GM12878 (cell line): ENCODE measurements at regions not wholly inside any gene's neighbourhood (a gene's known extent, or its start where the extent isn't known, plus 50 kb on each side); places are given as distances from the start of the nearest gene placed in this dataset.
"Not testable (repeated sequence)": the region's sequence is repeated elsewhere in the genome, so short reads cannot be mapped to it uniquely, and the experiment has no call there.

ENCODE experiments used
- ATAC-seq: fragments of 200-7000 bp; cut with Tn5 transposase; 3 replicates; pipeline ENCODE4 v1.9.1; 2020; ENCODE audit warnings: mild to moderate bottlenecking, moderate library complexity
- BruUV-seq: library from RNA; stranded (reverse); fragments of 400-500 nt; replicated peaks from 2 replicates; lab custom pipeline; 2021; lab: Mats Ljungman, UMichigan
- CTCF ChIA-PET: fragments of 300-600 bp; sonication (Branson Sonifier 250); formaldehyde crosslinking; extraction: SDS; loops from one replicate; lab custom pipeline; 2021; ENCODE audit warnings: inconsistent platforms; lab: Yijun Ruan, JAX
- POLR2A ChIA-PET: fragments of 350-600 bp; formaldehyde crosslinking; extraction: SDS; loops from one replicate; lab custom pipeline; 2021; ENCODE audit warnings: inconsistent platforms; lab: Charles Lee
- RAD21 ChIA-PET: fragments of 300-600 bp; sonication (Branson Sonifier 250); formaldehyde crosslinking; loops from one replicate; lab custom pipeline; 2023; ENCODE audit warnings: antibody characterized with exemption; ENCODE audit not compliant: unreplicated experiment; lab: Charles Lee
- SMC1A ChIA-PET: fragments of 300-600 bp; sonication (Branson Sonifier 250); formaldehyde crosslinking; loops from one replicate; lab custom pipeline; 2023; ENCODE audit not compliant: unreplicated experiment, uncharacterized antibody; lab: Charles Lee
- DNase-seq: peaks from one replicate; pipeline ENCODE4 v3.0.0-alpha.2; 2011; ENCODE audit warnings: low read depth, low spot score
- FAIRE-seq: peaks from 3 replicates; lab custom pipeline; 2011; peaks lifted over from hg19 to GRCh38; lab: Jason Lieb, UNC
- H2AFZ ChIP-seq: 2 replicates; pipeline ENCODE4 v1.6.0; 2011; ENCODE audit warnings: low read depth, low read length, control low read depth; ENCODE audit not compliant: control insufficient read depth
- H3K27ac ChIP-seq: 2 replicates; pipeline ENCODE4 v1.5.1; 2011; ENCODE audit warnings: control low read depth; ENCODE audit not compliant: control insufficient read depth, insufficient read depth
- H3K27me3 ChIP-seq, 2 experiments: replicated peaks in 1 of 2; 2 replicates each; pipeline versions ENCODE4 v1.6.0 to v1.6.1; 2011; ENCODE audit warnings: low read length in 1 of 2; ENCODE audit not compliant: control insufficient read depth in 2 of 2, insufficient read depth in 2 of 2
- H3K36me3 ChIP-seq, 2 experiments: 2 replicates each; pipeline ENCODE4 v1.5.1; 2011; ENCODE audit warnings: low read length in 1 of 2; ENCODE audit not compliant: control insufficient read depth in 2 of 2, insufficient read depth in 2 of 2
- H3K4me1 ChIP-seq: 2 replicates; pipeline ENCODE4 v1.6.1; 2011; ENCODE audit warnings: mild to moderate bottlenecking, low read length, moderate library complexity, mixed read lengths; ENCODE audit not compliant: control insufficient read depth, insufficient read depth
- H3K4me2 ChIP-seq: 2 replicates; pipeline ENCODE4 v1.6.0; 2011; ENCODE audit warnings: control low read depth; ENCODE audit not compliant: control insufficient read depth, insufficient read depth
- H3K4me3 ChIP-seq: fragments of 200-600 bp; sonication (generic); 2 replicates; pipeline ENCODE4 v1.5.1; 2016
- H3K79me2 ChIP-seq: 2 replicates; pipeline ENCODE4 v1.6.0; 2011; ENCODE audit warnings: low read length; ENCODE audit not compliant: control insufficient read depth, insufficient read depth
- H3K9ac ChIP-seq: 2 replicates; pipeline ENCODE4 v1.8.0; 2011; ENCODE audit warnings: low read length, control low read depth, mixed read lengths; ENCODE audit not compliant: control insufficient read depth, insufficient read depth
- H3K9me3 ChIP-seq: replicated peaks from 3 replicates; pipeline ENCODE4 v1.5.1; 2011; ENCODE audit warnings: mild to moderate bottlenecking, low read length; ENCODE audit not compliant: control insufficient read depth, insufficient read depth
- H4K20me1 ChIP-seq: 2 replicates; pipeline ENCODE4 v1.6.0; 2011; ENCODE audit not compliant: control insufficient read depth, insufficient read depth
- NFYB ChIP-seq: IDR thresholded peaks from 2 replicates; pipeline ENCODE4 v1.6.1; 2011; ENCODE audit warnings: low read depth, mild to moderate bottlenecking, low read length, improper control_type of control experiment, moderate library complexity; ENCODE audit not compliant: insufficient read depth
- RUNX3 ChIP-seq: IDR thresholded peaks from 2 replicates; pipeline ENCODE4 v1.6.1; 2012; ENCODE audit warnings: low read length, inconsistent platforms
- WGBS: methylation state at CpG from one replicate; pipeline ENCODE4 v1.1.6; 2016; ENCODE audit warnings: low lambda C conversion rate; ENCODE audit not compliant: insufficient replicate concordance, insufficient coverage; ENCODE audit errors: missing lambda C conversion rate; 5-methylcytosine and 5-hydroxymethylcytosine counted together
- in situ Hi-C: fragments of 300-500 bp; cut with MboI; formaldehyde crosslinking; loops from 9 replicates; pipeline ENCODE4 v1.14.3; 2018; ENCODE audit warnings: mixed read lengths
- intact Hi-C: fragments of 100-400 bp; cut with micrococcal nuclease; formaldehyde crosslinking; loops from one replicate; pipeline ENCODE4 v1.14.2; 2022; ENCODE audit not compliant: unreplicated experiment

DNA sequence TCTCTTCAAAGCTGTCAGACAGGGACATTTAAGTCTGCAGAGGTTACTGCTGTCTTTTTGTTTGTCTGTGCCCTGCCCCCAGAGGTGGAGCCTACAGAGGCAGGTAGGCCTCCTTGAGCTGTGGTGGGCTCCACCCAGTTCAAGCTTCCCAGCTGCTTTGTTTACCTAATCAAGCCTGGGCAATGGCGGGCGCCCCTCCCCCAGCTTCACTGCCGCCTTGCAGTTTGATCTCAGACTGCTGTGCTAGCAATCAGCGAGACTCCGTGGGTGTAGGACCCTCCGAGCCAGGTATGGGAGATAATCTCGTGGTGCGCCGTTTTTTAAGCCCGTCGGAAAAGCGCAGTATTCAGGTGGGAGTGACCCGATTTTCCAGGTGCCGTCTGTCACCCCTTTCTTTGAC, 147.3 kb upstream of the FSIP2 start:
- DNase-seq, intact Hi-C loops, RAD21 ChIA-PET, H4K20me1 ChIP-seq, BruUV-seq, in situ Hi-C loops, H3K36me3 ChIP-seq, H3K4me3 ChIP-seq, H3K4me2 ChIP-seq, SMC1A ChIA-PET, ATAC-seq, FAIRE-seq, H3K79me2 ChIP-seq, H3K9ac ChIP-seq, H2AFZ ChIP-seq, H3K9me3 ChIP-seq, H3K27ac ChIP-seq, H3K27me3 ChIP-seq, H3K4me1 ChIP-seq, POLR2A ChIA-PET, CTCF ChIA-PET: not testable (repeated sequence)
- 65% methylated on average over 13 of the region's 14 CpGs for WGBS

- RAD21 ChIA-PET: no interaction called here
- intact Hi-C loops: no loop called here
- Histone ChIP-seq H3K79me2 (no peaks in the 10 kb centered on the region), H4K20me1 (no peaks in the 10 kb centered on the region), H3K4me3 (no peak overlapping the region), H3K4me2 (no peak overlapping the region), H3K4me1 (no peaks in the 10 kb centered on the region), H3K9ac (no peak overlapping the region), H2AFZ (no peak overlapping the region), H3K36me3 (no peaks in the 10 kb centered on the region), H3K27ac (no peak overlapping the region), H3K27me3 (no peaks in the 10 kb centered on the region), H3K9me3 (no peaks in the 10 kb centered on the region)
- no peak for DNase-seq
- 0% methylated on average over 1 of the region's 1 CpG for WGBS
- no TSS peak for BruUV-seq
- TF ChIP-seq NFYB (no peak), RUNX3 (no peak)
- no peak for ATAC-seq
- SMC1A ChIA-PET: no interaction called here
- FAIRE-seq: no peak
- CTCF ChIA-PET: no interaction called here
- in situ Hi-C loops: no loop called here
- POLR2A ChIA-PET: no interaction called here
Measured at GRCh38 chr2:185607945-185608344, 130.7 kb upstream of the FSIP2 start.
